HG02610 (cell line): ENCODE measurements at regions not wholly inside any gene's neighbourhood (a gene's known extent, or its start where the extent isn't known, plus 50 kb on each side); places are given as distances from the start of the nearest gene placed in this dataset.
"Not testable (repeated sequence)": the region's sequence is repeated elsewhere in the genome, so short reads cannot be mapped to it uniquely, and the experiment has no call there.

Experiments
- ATAC-seq: cut with Tn5 transposase; IDR thresholded peaks from one replicate; pipeline ENCODE4 v1.9.1; 2021; ENCODE audit warnings: mild to moderate bottlenecking, moderate library complexity; ENCODE audit not compliant: unreplicated experiment

- ATAC-seq, result no peak
Measured at GRCh38 chr3:164927728-164928127, 150.6 kb downstream of the SI start.

GRCh38 chr3:164918905-164919304 is 159.4 kb downstream of the SI start:
- ATAC-seq, result no peak

DNA sequence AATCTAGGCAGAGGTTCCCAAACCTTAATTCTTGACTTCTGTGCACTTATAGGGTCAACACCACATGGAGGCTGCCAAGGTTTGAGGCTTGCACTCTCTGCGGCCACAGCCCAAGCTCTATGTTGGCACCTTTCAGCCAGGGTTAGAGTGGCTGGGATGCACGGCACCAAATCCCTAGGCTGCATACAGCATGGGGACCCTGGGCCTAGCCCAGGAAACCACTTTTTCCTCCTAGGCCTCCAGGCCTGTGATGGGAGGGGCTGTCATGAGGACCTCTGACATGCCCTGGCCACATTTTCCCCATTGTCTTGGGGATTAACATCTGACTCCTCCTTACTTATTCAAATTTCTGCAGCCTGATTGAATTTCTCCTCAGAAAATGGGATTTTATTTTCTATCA is 165.4 kb downstream of the SI start:
- no peak for ATAC-seq

- no peak for ATAC-seq
Measured at GRCh38 chr3:164903820-164904451, 174.4 kb downstream of the SI start.

GRCh38 chr3:164897342-164897741 is 181.0 kb downstream of the SI start:
- no peak for ATAC-seq

DNA sequence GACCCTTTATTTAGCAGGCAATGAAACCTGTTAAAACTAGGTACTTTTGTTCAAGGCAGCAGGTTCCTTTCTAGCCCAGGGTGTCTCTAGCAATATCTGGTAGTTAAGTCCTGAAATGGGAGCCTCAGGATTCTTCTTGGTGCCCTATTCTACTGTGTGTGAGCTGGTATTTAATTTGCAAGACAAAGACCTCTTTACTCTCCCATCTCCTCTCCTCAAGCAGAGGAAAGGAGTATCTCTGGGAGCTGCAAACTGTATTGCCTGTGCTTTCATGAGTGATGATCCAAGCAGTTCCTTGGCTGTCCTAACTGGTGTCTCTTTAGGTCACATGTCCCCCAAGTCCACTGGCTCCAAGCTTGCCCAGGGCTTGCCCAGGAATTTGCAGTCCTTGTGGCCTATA is 188.2 kb downstream of the SI start:
- no peak for ATAC-seq

DNA sequence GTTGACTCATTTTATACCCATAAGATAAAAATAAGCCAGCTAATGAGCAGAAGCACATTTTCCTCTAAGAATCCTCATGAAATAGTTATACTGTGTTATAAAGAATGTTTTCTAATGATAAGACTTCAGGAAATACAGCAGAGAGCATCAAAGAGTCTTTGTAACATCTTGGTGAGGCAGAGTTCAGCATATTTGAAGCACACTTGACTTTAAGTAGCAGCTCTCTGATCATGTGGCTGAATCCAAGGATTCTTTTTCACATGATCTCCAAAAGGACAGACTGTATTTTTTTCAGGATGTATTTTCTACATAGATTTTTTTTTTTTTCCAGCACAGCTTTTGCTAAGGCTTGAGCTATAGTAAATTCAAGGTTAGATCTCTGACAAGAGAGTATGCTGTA is 195.1 kb downstream of the SI start:
- ATAC-seq, result no peak

- no peak for ATAC-seq
Measured at GRCh38 chr3:164879201-164879600, 199.1 kb downstream of the SI start.

- no peak for ATAC-seq
Measured at GRCh38 chr3:164864454-164864853, 213.8 kb downstream of the SI start.

DNA sequence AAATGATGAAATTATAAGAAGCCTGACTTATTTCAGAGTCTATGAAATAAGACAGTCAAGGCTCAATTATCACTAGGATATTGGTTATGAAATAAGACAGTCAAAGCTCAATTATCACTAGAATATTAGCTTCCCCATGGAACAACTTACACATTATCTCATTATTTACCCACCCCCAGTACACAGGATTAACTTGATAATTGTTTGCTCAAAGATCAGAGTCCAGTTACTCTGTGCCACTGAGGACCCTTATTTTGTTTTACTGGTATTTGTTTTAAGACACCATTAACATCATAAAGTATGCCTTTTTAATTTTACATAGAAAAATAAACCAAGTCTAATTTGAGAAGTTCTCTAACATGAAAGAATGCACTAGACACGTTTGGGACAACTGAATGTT is 225.4 kb downstream of the SI start:
- ATAC-seq, result no peak

DNA sequence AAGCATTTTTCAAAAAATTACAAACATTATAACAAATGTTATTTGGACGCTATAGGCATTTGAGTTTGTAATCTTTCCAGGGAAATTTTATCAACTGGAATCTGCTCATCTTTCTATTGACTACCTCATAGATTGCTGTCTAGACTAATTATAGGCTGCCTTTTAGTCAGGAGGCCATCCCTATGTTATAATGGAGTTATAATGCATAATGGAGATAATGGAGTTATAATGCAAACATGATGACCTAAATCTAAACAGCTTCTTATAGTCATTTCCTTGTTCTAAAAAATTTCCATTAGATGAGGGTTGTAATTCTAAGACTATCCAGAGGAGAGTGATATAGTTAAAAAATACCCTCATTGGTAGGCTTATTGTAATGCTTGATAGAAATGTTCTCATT is 226.4 kb downstream of the SI start:
- no peak for ATAC-seq

GRCh38 chr3:164851204-164851603 is 227.1 kb downstream of the SI start:
- ATAC-seq, result no peak

DNA sequence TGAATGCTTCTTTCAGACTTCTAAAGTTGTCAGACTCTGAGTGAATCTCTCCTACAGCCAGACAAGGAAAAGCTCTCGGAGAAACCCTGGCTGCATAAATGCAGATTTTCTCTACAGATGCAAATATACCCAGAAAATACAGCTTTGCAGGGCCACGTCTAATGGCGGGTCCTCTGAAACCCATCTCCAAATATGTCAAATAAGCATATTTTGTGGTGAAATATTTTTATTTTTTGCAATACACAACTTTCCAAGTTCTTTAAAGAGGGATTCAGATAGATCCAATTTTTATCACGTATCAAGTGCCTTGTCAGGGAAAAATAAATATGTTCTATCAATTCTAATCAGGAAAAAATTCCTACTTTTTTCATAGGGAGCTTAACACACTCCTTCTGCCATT is 229.4 kb downstream of the SI start:
- ATAC-seq, result no peak

GRCh38 chr3:164845739-164846138 is 232.6 kb downstream of the SI start:
- ATAC-seq, result no peak

DNA sequence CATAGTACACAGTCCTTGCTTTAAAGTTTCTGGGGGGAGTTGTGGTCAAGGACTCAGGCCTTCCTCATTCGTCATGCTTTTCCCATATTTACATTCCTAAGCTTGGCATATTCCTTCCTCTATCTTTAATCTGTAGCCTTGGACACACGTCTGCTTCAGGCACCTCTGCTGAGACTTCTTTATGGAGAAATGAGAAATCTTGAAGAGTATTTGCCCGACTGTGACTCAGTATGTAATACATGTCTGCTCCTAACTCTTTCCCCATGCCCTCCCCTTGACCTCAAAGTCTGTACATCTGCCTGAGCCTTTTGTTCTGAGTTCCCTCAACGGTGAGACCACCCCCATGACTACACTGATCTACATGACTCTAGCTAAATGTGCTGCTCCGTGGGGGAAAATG is 246.1 kb downstream of the SI start:
- ATAC-seq, result no peak

GRCh38 chr3:164818318-164818717 is 260.0 kb downstream of the SI start:
- no peak for ATAC-seq

DNA sequence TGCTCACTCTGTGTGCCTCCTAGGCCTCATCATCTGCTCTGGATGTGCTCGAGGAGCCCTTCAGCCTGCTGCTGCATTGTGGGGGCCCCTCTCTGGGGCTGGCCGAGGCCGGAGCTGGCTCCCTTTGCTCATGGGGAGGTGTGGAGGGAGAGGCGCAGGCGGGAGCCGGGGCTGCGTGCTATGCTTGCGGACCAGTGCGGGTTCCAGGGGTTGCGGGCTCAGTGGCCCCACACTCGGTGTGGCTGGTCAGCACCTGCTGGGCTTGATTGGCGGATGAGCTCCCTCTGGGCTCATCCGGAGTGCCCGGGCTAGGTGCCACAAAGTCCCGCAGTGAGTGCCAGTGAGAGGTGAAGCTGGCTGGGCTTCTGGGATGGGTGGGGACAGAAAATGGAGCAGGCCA is 264.2 kb downstream of the SI start:
- ATAC-seq, result no peak

DNA sequence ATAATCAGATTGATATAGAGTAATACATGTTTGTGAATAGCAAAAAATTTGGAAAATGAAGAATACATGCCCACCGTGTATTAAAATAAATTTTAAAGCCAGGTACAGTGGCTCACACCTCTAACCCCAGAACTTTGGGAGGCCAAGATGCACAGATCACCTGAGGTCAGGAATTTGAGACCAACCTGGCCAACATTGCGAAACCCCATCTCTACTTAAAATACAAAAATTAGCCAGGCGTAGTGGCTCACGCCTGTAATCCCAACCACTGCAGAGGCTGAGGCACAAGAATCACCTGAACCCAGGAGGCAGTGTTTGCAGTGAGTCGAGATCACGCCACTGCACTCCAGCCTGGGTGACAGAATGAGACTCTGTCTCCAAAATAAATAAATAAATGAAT is 266.3 kb downstream of the SI start:
- ATAC-seq, result no peak

- ATAC-seq, result no peak
Measured at GRCh38 chr3:164806188-164806587, 272.1 kb downstream of the SI start.

DNA sequence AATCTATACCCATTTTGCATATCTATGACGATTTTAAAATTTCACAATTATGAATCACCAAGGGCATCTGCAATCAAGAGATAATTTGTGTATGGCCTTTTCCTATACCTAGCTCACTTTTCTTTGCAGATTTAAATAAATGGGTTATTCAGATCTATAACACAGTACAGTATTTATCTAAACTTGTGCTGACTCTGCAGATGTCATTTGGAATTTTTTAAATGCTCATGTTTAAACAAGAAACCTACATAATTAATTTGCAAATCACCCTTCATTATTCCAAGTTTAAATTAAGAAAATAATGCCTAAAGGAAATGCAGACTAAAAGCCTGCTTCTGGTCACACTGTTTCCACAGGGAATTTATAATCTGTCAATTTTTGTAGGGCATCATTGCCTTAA is 284.2 kb downstream of the SI start:
- no peak for ATAC-seq

GRCh38 chr3:164791263-164791662 is 287.0 kb downstream of the SI start:
- ATAC-seq, result no peak

- not testable (repeated sequence) for ATAC-seq
Measured at GRCh38 chr3:164784407-164784806, 293.9 kb downstream of the SI start.

DNA sequence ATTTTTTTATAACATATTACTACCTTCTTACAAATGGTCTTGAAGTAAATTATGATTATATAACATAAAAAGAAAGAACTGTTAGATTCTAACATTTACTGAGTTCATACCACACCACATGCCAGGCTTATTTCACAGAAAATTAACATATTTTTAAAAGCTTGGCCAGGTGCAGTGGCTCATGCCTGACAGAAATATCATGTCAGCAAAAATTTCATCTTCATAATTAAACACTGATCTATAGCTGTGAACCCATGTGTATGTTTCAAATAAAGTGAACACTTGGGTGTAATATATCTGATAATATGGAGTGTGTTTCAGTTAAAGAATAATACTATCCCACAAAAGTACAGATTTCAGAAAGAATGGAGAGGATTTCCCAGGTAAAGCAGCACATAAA is 296.5 kb downstream of the SI start:
- ATAC-seq, result no peak

DNA sequence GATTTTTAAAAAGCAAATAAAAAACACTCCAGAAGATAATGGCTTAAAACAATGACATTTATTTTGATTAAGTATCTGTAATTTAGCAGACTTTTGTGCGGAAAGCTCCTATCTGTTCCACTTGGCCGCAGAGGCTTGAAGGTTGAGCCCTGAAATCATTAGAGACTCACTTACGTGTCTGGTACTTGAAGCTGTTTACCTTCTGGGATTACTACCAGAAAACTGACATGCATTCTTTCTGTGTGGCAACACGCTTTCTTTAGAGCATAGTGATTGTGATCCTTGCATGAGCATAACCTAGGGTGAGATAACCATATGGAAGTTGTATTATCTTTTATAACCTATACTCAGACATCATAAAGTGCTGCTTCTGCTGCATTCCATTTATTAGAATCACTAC is 298.5 kb downstream of the SI start:
- ATAC-seq, result no peak
